C4-2B (cell line): ENCODE measurements at regions not wholly inside any gene's neighbourhood (a gene's known extent, or its start where the extent isn't known, plus 50 kb on each side); places are given as distances from the start of the nearest gene placed in this dataset.

Source experiments
- H3K27ac ChIP-seq: fragments of 450-650 bp; 2 replicates; pipeline ENCODE4 v1.5.1; 2017
- ZFX ChIP-seq: fragments of 450-650 bp; IDR thresholded peaks from 2 replicates; pipeline ENCODE4 v1.6.1; 2017
- TF ChIP-seq, protein P1 (sequence below): fragments of 450-650 bp; conservative IDR thresholded peaks from 2 replicates; pipeline ENCODE4 v1.5.1; 2017; ENCODE audit warnings: mild to moderate bottlenecking

DNA sequence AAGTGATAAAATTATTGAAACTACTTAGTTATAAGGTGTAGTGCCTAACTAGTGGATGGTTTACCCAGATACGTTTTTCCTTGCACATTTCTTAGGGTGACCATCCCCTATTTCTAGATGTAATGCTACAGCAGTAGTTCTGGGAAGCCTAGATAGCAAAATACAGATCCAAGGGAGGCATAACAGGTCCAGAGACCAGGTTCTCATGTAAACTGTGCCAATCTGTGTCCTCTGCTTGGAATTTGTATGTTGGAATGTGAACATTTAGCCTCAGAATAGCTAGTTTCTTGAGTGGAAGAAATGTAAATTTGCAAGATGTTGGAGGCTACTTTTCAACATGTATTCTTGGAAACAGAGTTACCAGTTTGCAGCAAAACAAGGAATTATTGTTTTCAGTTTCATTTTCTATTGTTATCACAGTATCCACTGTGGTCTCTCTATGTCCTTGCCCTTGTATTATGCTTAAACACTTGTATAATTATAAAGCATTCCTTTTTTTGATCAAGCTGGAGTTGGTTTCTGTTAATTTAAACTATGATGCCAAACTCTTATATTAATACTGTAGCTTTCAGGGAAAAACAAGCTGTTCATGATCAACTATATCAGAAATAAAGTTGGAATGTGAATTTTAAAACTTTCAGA, 102.0 kb upstream of the BRINP3 start:
- no peak overlapping the region for H3K27ac ChIP-seq
- no peak for TF ChIP-seq ZFX
- TF ChIP-seq, protein P1, sequence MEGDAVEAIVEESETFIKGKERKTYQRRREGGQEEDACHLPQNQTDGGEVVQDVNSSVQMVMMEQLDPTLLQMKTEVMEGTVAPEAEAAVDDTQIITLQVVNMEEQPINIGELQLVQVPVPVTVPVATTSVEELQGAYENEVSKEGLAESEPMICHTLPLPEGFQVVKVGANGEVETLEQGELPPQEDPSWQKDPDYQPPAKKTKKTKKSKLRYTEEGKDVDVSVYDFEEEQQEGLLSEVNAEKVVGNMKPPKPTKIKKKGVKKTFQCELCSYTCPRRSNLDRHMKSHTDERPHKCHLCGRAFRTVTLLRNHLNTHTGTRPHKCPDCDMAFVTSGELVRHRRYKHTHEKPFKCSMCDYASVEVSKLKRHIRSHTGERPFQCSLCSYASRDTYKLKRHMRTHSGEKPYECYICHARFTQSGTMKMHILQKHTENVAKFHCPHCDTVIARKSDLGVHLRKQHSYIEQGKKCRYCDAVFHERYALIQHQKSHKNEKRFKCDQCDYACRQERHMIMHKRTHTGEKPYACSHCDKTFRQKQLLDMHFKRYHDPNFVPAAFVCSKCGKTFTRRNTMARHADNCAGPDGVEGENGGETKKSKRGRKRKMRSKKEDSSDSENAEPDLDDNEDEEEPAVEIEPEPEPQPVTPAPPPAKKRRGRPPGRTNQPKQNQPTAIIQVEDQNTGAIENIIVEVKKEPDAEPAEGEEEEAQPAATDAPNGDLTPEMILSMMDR, result no peak

GRCh38 chr1:190583862-190584261, 106.2 kb upstream of the BRINP3 start:
- H3K27ac ChIP-seq, result no peak overlapping the region
- no peak for TF ChIP-seq ZFX
- TF ChIP-seq, protein P1, result no peak

DNA sequence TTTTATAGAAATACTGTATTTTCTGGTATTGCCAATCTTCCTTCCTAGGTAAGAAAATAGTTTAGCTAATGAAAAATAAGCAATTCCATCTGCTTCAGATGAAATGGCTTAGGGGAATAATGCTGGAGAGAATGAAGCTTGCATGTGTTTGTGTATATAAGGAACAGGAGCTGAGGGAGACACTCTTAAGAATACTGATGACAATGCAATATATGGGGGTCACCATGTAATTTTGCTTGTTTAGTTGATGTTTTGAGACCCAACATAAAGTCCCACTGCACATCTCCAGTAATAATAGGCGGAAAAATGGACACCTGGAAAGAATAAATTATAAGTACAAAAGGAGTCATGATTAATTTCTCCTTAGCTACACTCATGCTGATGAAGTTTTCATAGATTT, 110.8 kb upstream of the BRINP3 start:
- no peak overlapping the region for H3K27ac ChIP-seq
- TF ChIP-seq ZFX, result no peak
- TF ChIP-seq, protein P1, result no peak

GRCh38 chr1:190595438-190595837, 117.8 kb upstream of the BRINP3 start:
- TF ChIP-seq, protein P1, result no peak
- TF ChIP-seq ZFX, result no peak
- H3K27ac ChIP-seq, result no peak overlapping the region

- no peak overlapping the region for H3K27ac ChIP-seq
- TF ChIP-seq, protein P1, result no peak
- TF ChIP-seq ZFX, result no peak
These were observed 119.6 kb upstream of the BRINP3 start for GRCh38 chr1:190597294-190597693.

- no peak overlapping the region for H3K27ac ChIP-seq
- no peak for TF ChIP-seq ZFX
- TF ChIP-seq, protein P1, result no peak
These were observed 122.0 kb upstream of the BRINP3 start for GRCh38 chr1:190599670-190600069.

GRCh38 chr1:190602325-190602724, 124.7 kb upstream of the BRINP3 start:
- TF ChIP-seq, protein P1, result no peak
- TF ChIP-seq ZFX, result no peak
- no peak overlapping the region for H3K27ac ChIP-seq
